Stimulated activated CD8-positive, alpha-beta memory T cell treated with anti-CD3 and anti-CD28 coated beads, Interleukin-7, amount 100 ng/mL, for 1 hour (primary cell): ENCODE measurements at regions not wholly inside any gene's neighbourhood (a gene's known extent, or its start where the extent isn't known, plus 50 kb on each side); places are given as distances from the start of the nearest gene placed in this dataset.
"Not testable (repeated sequence)": the region's sequence is repeated elsewhere in the genome, so short reads cannot be mapped to it uniquely, and the experiment has no call there.

Experiments
- DNase-seq, 2 donors: peaks; one replicate each; pipeline ENCODE4 v3.0.0-alpha.2; 2020; ENCODE audit warnings: low read depth in 2 of 2

DNA sequence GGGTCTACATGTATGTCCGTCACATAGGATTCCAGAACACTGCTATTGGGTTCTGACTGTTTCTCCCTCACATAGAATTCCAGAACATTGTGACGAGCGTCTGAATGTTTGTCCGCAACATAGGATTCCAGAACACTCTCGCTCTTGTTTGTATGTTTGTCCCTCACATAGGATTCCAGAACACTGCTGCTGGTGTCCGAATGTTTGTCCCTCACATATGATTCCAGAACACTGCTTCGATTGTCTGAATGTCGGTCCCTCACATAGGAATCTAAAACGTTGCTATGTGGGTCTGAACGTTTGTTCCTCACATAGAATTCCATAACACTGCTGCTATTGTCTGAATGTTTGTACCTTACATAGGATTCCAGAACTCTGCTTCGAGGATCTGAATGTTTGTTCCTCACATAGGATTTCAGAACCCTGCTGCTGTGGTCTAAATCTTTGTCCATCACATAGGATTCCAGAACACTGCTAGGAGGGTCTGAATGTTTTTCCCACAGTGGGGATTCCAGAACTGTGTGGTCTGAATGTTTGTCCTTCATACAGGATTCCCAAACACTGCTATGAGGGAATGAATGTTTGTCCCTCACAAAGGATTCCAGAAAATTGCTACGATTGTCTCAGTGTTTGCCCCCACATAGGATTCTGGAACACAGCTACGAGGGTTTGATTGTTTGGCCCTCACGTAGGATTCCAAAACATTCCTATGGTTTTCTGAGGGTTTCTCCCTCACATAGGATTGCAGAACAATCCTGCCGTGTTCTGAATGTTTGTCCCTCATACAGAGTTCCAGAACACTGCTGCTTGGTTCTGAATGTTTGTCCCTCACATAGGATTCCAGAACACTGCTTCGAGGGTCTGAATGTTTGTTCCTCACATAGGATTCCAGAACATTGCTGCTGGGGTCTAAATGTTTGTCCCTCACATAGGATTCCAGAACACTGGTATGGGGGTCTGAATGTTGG is 220.5 kb downstream of the FOXD4L6 start:
- DNase-seq = no peak

DNA sequence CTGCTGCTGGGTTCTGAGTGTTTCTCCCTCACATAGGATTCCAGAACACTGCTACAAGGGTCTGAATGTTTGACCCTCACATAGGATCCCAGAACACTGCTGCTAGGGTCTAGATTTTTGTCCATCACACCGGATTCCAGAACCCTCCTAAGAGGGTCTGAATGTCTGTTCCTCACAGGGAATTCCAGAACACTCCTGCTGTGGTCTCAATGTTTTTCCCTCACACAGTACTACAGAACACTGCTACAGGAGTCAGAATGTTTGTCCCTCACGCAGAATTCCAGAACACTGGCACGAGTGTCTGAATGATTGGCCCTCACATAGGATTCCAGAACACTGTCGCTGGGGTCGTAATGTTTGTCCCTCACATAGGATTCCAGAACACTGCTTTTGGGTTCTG is 221.6 kb downstream of the FOXD4L6 start:
- not testable (repeated sequence) for DNase-seq

DNA sequence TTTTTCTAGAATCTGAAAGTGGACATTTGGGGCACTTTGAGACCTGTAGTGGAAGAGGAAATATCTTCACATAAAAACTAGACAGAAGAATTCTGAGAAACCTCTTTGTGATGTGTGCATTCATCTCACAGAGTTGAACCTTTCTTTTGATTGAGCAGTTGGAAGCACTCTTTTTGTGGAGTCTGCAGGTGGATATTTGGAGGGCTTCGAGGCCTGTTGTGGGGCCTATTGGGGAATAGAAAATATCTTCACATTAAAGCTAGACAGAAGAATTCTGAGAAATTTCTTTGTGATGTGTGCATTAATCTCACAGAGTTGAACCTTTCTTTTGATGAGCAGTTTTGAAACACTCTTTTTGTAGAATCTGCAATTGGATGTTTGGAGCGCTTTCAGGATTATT is 236.2 kb downstream of the FOXD4L6 start:
- not testable (repeated sequence) for DNase-seq

DNA sequence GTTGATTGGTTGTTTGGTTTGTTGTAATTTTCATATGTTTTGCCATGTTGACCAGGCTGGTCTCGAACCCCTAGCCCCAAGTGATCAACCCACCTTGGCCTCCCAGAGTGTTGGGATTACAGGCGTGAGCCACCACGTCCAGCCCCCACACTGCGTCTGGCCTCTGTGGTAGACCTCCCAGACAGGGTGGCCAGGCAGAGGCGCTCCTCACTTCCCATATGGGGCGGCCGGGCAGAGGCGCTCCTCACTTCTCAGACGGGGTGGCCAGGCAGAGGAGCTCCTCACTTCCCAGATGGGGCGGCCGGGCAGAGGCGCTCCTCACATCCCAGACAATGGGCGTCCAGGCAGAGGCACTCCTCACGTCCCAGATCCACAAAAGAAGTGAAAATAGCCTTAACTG is 242.6 kb downstream of the FOXD4L6 start:
- DNase-seq = not testable (repeated sequence)

GRCh38 chr9:40884902-40885490 is 243.5 kb downstream of the FOXD4L6 start:
- DNase-seq = not testable (repeated sequence)

DNA sequence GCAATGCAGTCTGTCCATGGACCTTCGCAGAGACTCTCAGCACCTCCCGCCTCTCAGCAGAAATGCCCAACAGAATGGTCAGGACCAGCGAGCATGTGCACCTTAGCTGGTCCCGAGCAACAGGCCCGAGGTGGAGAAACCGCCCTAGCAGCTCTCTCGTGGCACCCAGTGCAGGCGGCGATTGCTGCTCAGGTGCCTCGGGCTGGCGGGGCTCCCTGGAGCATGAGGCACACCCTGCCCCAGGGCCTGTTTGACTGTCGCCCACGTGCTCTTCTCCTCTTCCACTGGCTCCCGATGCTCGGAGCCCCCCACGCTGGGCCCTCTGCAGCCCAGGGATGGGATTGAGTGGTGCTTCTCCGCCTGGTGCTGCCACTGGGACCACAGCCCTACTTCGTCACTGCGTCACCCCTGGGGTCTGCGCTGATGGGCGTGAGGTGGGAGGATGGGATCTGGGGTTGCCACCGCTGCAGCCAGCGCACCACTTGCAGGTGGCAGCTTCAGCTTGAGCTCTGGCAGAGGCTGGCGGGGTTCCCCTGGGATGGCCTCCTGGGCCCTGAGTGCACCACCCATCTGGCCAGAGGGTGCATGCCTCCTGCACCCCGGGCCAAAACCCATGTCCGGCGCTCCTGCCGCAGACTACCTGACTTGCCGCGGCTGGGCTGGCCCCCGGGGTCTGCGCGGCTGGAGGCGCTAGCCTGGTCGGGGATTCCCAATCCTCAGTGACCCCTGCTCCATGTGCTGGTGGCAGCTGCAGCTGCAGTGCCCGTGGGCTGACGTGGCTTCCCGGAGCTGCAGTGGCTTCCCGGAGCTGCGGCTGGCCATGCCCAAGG is 244.2 kb downstream of the FOXD4L6 start:
- no peak for DNase-seq

DNA sequence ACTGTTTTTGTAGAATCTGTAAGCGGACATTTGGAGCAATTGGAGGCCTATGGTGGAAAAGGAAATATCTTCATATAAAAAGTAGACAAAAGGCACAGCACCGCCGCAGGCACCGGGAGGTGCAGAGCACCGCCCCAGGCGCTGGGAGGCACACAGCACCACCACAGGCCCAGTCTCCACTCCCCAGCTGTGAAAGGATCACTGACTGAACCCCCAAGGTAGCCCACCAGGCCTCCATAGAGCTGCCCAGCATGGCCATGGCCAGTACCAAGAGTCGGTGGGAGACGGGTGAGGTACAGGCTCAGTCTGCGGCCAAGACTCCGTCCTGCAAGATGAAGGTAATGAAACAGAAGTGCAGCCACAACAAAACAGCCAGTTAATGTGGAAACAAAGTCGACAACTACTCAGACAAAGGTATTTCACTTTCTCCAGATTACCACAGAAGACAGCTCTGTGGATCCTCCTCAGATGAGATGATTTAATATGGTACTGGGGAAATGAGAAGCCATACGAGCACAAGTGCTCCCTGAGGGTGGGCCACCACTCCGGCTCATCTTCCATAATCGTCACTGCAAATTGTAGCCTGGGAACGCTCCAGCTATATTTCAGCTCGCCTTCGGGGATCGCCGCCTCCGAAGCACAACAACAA is 244.9 kb downstream of the FOXD4L6 start:
- not testable (repeated sequence) for DNase-seq

DNA sequence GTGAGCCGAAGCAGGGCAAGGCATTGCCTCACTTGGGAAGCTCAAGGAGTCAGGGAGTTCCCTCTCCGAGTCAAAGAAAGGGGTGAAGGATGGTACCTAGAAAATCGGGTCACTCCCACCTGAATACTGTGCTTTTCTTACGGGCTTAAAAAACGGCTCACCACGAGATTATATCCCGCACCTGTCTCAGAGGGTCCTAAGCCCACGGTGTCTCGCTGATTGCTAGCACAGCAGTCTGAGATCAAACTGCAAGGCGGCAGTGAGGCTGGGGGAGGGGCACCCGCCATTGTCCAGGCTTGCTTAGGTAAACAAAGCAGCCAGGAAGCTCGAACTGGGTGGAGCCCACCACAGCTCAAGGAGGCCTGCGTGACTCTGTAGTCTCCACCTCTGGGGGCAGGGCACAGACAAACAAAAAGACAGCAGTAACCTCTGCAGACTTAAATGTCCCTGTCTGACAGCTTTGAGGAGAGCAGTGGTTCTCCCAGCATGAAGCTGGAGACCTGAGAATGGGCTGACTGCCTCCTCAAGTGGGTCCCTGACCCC is 254.7 kb downstream of the FOXD4L6 start:
- DNase-seq = not testable (repeated sequence)

DNA sequence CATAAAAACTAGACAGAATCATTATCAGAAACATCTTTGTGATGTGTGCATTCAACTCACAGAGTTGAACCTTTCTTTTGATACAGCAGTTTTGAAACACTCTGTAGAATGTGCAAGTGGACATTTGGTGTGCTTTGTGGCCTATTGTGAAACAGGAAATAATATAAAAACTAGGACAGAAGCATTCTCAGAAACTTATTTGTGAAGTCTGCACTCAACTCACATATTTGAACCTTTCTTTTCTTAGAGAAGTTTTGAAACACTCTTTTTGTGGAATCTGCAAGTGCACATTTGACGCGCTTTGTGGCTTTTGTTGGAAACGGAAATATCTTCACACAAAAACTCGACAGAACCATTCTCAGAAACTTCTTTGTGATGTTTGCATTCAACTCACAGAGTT is 260.0 kb downstream of the FOXD4L6 start:
- DNase-seq = not testable (repeated sequence)
